ENCODE measurements at regions not wholly inside any gene's neighbourhood (a gene's known extent, or its start where the extent isn't known, plus 50 kb on each side); places are given as distances from the start of the nearest gene placed in this dataset.

DNA sequence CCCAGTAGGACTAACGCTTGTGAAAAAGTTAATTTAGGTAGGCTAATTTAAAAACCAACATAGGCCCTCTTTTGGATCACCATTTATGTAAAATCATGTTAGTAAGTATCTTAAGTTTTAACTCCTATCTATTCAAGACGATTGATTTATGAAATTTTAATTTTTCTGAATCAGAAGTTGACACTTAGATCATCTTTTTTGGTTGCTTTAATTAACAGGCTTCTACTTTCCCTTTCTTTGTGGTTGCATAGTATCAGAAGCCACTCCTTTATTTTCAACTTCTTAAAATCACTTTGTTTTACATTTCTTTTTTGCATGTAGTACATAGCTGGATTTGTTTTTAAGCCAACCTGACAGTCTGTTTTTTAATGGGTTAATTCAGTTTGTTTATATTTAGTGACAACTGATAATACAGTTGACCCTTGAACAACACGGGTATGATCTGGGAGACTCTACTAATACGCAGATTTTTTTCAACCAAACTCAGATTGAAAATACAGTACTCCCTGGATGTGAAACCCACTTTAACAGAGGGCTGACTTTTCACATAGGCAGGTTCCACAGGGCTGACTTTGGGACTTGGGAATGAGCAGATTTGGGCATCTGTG, 69.7 kb upstream of the SYPL1 start:
- no peak for DNase-seq (ENCODE audit: low spot score)
- TF ChIP-seq CTCF (IDR thresholded peaks at IDR 0.05; ENCODE audit: extremely low read depth, missing control alignments), result no peak

DNA sequence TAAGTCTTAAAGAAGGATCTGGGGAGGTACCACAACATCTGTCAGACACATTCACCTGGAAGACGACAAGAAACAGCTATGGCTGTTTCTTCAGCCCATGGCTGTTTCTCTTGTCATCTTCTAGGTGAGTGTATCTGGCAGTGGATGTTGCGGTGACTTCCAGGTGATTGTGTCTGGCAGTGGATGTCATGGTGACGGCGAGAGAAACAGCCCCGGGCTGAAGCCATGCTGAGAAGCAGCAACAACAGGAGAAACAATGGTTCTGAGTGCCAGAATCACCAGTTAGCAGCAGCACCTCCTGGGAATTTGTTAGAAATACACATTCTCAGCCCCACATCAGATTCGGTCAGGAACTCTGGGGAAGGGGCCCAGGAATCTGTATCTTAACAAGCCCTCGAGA, 68.6 kb upstream of the SYPL1 start:
- no peak for TF ChIP-seq CTCF (IDR thresholded peaks at IDR 0.05; ENCODE audit: extremely low read depth, missing control alignments)
- DNase-seq (ENCODE audit: low spot score), result no peak

DNA sequence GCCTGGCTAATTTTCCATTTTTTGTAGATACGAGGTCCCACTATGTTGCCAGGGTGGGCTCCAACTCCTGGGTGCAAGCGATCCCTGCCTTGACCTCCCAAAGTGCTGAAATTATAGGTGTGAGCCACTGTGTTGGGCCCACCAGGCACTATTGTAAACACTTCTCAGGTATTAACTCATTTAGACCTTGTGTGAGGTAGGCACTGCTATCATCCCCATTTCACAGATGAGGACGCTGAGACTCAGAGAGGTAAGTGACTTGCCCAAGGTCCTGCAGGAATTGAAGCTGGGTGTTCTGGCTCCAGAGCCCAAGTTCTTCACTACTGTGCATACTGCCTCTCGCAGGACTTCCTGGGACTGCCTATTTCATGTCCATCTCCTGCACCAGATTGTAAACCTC, 67.1 kb upstream of the SYPL1 start:
- no peak for DNase-seq (ENCODE audit: low spot score)
- TF ChIP-seq CTCF (IDR thresholded peaks at IDR 0.05; ENCODE audit: extremely low read depth, missing control alignments), result no peak

DNA sequence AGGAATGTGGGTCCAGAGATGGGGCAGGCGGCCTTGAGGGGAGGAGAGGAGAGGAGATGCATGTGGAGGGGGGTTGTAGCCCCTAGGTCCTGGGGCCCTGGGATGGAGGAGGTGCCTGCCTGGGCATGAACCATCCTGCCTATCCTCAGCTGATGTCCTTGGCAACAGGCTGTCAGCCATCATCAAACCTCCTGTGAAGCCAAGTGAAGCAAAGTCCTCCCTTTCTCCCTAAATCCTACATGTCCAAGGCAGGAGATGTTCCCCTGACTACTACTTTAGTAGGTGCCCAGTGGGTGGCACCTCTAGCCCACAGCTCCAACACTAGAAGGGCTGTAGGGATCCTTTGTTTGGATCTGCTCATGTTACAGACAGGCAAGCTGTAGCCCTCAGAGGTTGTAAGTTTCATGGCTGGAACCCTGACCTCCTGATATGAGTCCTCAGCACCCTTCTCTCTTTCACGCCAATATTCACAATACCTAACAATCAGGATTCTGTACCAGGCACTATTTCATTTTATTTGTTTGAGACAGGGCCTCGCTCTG, 66.6 kb upstream of the SYPL1 start:
- DNase-seq (ENCODE audit: low spot score), result no peak
- TF ChIP-seq CTCF (IDR thresholded peaks at IDR 0.05; ENCODE audit: extremely low read depth, missing control alignments), result no peak

DNA sequence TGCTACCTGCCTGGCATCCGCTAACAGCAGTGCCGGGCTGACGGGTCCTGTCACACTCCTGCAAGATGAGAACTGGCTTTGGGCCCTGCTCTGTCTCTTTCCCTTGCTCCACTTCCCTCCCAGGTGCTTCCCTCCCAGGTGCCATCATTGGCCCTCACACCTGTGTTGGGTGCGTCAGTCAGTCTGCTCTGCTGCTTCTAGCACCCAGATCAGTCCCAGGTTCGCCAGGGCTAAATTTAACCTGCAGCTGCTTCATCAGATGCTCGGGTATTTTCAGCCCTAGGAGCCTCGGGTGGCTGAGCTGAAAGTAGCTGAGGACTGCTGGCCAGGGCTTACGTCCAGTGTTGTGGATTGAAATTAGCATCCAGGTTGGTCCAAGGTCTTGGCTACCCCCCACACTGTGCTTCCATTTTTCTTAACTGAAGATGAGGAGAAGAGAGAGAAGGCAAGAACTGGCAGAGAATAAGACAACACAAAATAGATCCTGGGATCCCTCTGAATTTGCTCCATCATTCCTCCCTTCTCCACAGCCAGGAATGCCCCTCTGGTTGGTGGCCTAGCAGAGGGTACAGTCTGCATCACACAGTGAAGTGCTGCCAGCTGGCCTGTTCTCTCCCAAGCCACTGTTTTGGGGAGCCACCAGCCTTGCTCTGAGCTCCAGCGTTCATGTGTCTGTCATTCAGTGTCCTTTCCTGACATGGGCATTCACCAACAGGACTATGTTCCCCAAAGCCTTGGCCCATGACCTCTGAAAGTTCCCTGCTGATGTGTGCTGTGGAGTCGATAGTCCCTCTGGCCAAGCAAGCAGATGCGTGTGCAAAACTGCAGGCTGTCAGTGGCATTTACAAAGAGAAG, 65.9 kb upstream of the SYPL1 start:
- TF ChIP-seq CTCF (IDR thresholded peaks at IDR 0.05; ENCODE audit: extremely low read depth, missing control alignments), result no peak
- no peak for DNase-seq (ENCODE audit: low spot score)

DNA sequence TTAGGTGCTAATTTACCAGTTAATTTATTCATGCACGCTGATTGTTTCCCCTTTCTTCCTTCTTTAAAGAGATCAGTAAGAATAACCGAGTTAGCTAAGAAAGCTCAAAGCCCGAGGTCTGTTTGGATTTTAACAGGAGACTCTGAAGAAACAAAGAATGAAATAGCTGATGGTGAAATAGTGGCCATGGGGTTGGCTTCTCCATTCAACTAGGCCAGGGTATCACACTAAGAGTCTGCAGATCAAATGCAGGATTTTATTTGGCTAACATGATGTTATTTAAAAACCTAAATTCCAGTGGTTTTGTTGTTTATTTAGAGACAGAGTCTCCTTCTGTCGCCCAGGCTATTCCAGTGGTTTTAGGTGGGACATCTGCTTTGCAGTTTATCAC, 65.2 kb upstream of the SYPL1 start:
- TF ChIP-seq CTCF (IDR thresholded peaks at IDR 0.05; ENCODE audit: extremely low read depth, missing control alignments), result no peak
- no peak for DNase-seq (ENCODE audit: low spot score)

Data from GM20000 (cell line).